Right lobe of liver (tissue), 6 donors: ENCODE measurements at regions not wholly inside any gene's neighbourhood (a gene's known extent, or its start where the extent isn't known, plus 50 kb on each side); places are given as distances from the start of the nearest gene placed in this dataset.

Experiments
- ATAC-seq, 4 donors: fragments of 200-7000 bp; cut with Tn5 transposase; one replicate each; pipeline ENCODE4 v1.9.1; 2020; ENCODE audit warnings: mild to moderate bottlenecking in 4 of 4, moderate library complexity in 4 of 4
- DNase-seq, 3 donors: peaks; one replicate each; pipeline ENCODE4 v3.0.0-alpha.2; 2020
- H3K27ac ChIP-seq, 3 donors: fragments of 200-600 bp; one replicate each; pipeline ENCODE4 v1.8.0; 2022
- H3K27me3 ChIP-seq, 2 donors: fragments of 200-600 bp; one replicate each; pipeline ENCODE4 v1.8.0; 2022
- H3K36me3 ChIP-seq, 4 donors: fragments of 200-600 bp; sonication (generic) in 1 of 4; one replicate each; pipeline versions ENCODE4 v1.5.1 to v1.8.0; 2017 to 2022; ENCODE audit warnings: control low read depth in 1 of 4
- H3K4me1 ChIP-seq, 4 donors: fragments of 200-600 bp; sonication (generic) in 1 of 4; one replicate each; pipeline versions ENCODE4 v1.5.1 to v1.8.0; 2017 to 2022; ENCODE audit warnings: control low read depth in 1 of 4
- H3K4me3 ChIP-seq, 3 donors: fragments of 200-600 bp; one replicate each; pipeline ENCODE4 v1.8.0; 2022
- H3K9me3 ChIP-seq, 4 donors: fragments of 200-600 bp; sonication (generic) in 1 of 4; one replicate each; pipeline versions ENCODE4 v1.5.1 to v1.8.0; 2017 to 2022; ENCODE audit warnings: control low read depth in 1 of 4
- CTCF ChIP-seq, 4 donors: fragments of 200-600 bp in 3 of 4; fragments of 450-650 bp in 1 of 4; IDR thresholded peaks; one replicate each; pipeline versions ENCODE4 v1.5.1 to v1.8.0; 2016 to 2022; ENCODE audit warnings: antibody characterized with exemption in 4 of 4, mild to moderate bottlenecking in 2 of 4
- POLR2A ChIP-seq: fragments of 450-650 bp; IDR thresholded peaks from one replicate; pipeline ENCODE4 v1.6.1; 2017; ENCODE audit warnings: antibody characterized with exemption, mild to moderate bottlenecking
- WGBS: methylation state at CpG from one replicate; pipeline ENCODE4 v1.1.6; 2018; ENCODE audit warnings: low coverage, low lambda C conversion rate; ENCODE audit not compliant: insufficient coverage; ENCODE audit errors: missing lambda C conversion rate; 5-methylcytosine and 5-hydroxymethylcytosine counted together
- intact Hi-C, 2 donors: fragments of 100-400 bp; cut with DNase I; formaldehyde crosslinking; loops; one replicate each; pipeline versions ENCODE4 v1.11.2 to v1.14.1; 2022
- donor health status: DM: no; HTN: yes; CAD: no.
- donor health status: DM: no; HTN: no; CAD: no.
- donor health status: DM: no; HTN: no; CAD: no.
- donor health status: DM: no; HTN: yes; CAD: no.
- donor health status: DM: no; HTN: yes; CAD: no.

GRCh38 chr11:20243974-20244373 lies 83.7 kb upstream of the DBX1 start:
- DNase-seq (no peak), ATAC-seq (no peak)
- WGBS = 60% methylated on average over 3 of the region's 3 CpGs
- no peak overlapping the region for H3K27ac ChIP-seq
- H3K9me3 ChIP-seq = no peaks in the 10 kb centered on the region
- H3K4me1 ChIP-seq = no peaks in the 10 kb centered on the region
- no peaks in the 10 kb centered on the region for H3K36me3 ChIP-seq
- no peaks in the 10 kb centered on the region for H3K27me3 ChIP-seq
- H3K4me3 ChIP-seq = no peak overlapping the region
- intact Hi-C loops = no loop called here
- TF ChIP-seq POLR2A (no peak), CTCF (IDR thresholded peaks at IDR 0.05) (peak in 3 of 4 donors; percentile 22 to 36 (median 26))

GRCh38 chr11:20238712-20239111 lies 78.4 kb upstream of the DBX1 start:
- Histone ChIP-seq H3K36me3 (no peaks in the 10 kb centered on the region), H3K27me3 (no peaks in the 10 kb centered on the region), H3K4me3 (no peak overlapping the region), H3K4me1 (peaks cover 0 to 3% (median 0%) of the 10 kb centered on the region in 4 donors), H3K27ac (no peak overlapping the region), H3K9me3 (no peaks in the 10 kb centered on the region)
- intact Hi-C loops = no loop called here
- no CpG with 5 or more reads among the region's 2 CpGs for WGBS
- peak; percentile 25 to 77 (median 71) for DNase-seq
- TF ChIP-seq CTCF (IDR thresholded peaks at IDR 0.05) (no peak), POLR2A (no peak)
- peak; percentile 62 to 96 (median 77) for ATAC-seq

GRCh38 chr11:20235164-20235563 lies 74.9 kb upstream of the DBX1 start:
- no peak overlapping the region for H3K27ac ChIP-seq
- H3K36me3 ChIP-seq = no peaks in the 10 kb centered on the region
- ATAC-seq (no peak), DNase-seq (no peak)
- peaks cover 0 to 3% (median 0%) of the 10 kb centered on the region in 4 donors for H3K4me1 ChIP-seq
- TF ChIP-seq CTCF (IDR thresholded peaks at IDR 0.05) = no peak
- no peak for TF ChIP-seq POLR2A
- H3K9me3 ChIP-seq = no peaks in the 10 kb centered on the region
- no peak overlapping the region for H3K4me3 ChIP-seq
- intact Hi-C loops = no loop called here
- H3K27me3 ChIP-seq = no peaks in the 10 kb centered on the region

- DNase-seq = no peak
- TF ChIP-seq POLR2A (no peak), CTCF (IDR thresholded peaks at IDR 0.05) (no peak)
- Histone ChIP-seq H3K36me3 (no peaks in the 10 kb centered on the region), H3K4me3 (no peak overlapping the region), H3K27ac (no peak overlapping the region), H3K27me3 (no peaks in the 10 kb centered on the region), H3K4me1 (no peaks in the 10 kb centered on the region), H3K9me3 (no peaks in the 10 kb centered on the region)
- ATAC-seq = no peak
- 63% methylated on average over 1 of the region's 1 CpG for WGBS
- intact Hi-C loops = no loop called here
Measured at GRCh38 chr11:20227631-20228030, 67.4 kb upstream of the DBX1 start.

GRCh38 chr11:20226933-20227332 lies 66.7 kb upstream of the DBX1 start:
- intact Hi-C loops = no loop called here
- Histone ChIP-seq H3K4me1 (no peaks in the 10 kb centered on the region), H3K27me3 (no peaks in the 10 kb centered on the region), H3K27ac (no peak overlapping the region), H3K9me3 (no peaks in the 10 kb centered on the region), H3K4me3 (no peak overlapping the region), H3K36me3 (no peaks in the 10 kb centered on the region)
- no peak for TF ChIP-seq POLR2A
- no peak for TF ChIP-seq CTCF (IDR thresholded peaks at IDR 0.05)
- no peak for ATAC-seq
- DNase-seq = no peak
